Prostate gland (tissue), 2 donors: ENCODE measurements at regions not wholly inside any gene's neighbourhood (a gene's known extent, or its start where the extent isn't known, plus 50 kb on each side); places are given as distances from the start of the nearest gene placed in this dataset.
"Not testable (repeated sequence)": the region's sequence is repeated elsewhere in the genome, so short reads cannot be mapped to it uniquely, and the experiment has no call there.

Experiments used
- DNase-seq: peaks from one replicate; pipeline ENCODE4 v3.0.0-alpha.2; 2019; ENCODE audit warnings: low spot score
- H3K27ac ChIP-seq, 2 donors: fragments of 200-600 bp; sonication (generic); 2 replicates each; pipeline ENCODE4 v1.5.1; 2017 to 2019
- H3K27me3 ChIP-seq: fragments of 200-600 bp; sonication (generic); replicated peaks from 2 replicates; pipeline ENCODE4 v1.5.1; 2019; ENCODE audit not compliant: insufficient read depth
- H3K36me3 ChIP-seq, 2 donors: fragments of 200-600 bp; sonication (generic); 1 replicate in 1 of 2; 2 replicates in 1 of 2; pipeline versions ENCODE4 v1.5.1 to v1.8.1; 2017 to 2019
- H3K4me1 ChIP-seq: fragments of 200-600 bp; sonication (generic); replicated peaks from 2 replicates; pipeline ENCODE4 v1.5.1; 2019
- H3K4me3 ChIP-seq, 2 donors: fragments of 200-600 bp; sonication (generic); 2 replicates each; pipeline ENCODE4 v1.5.1; 2017 to 2019
- H3K9me3 ChIP-seq: fragments of 200-600 bp; sonication (generic); 2 replicates; pipeline ENCODE4 v1.5.1; 2017
- WGBS: methylation state at CpG from one replicate; pipeline ENCODE4 v1.1.5; 2018; 5-methylcytosine and 5-hydroxymethylcytosine counted together
- intact Hi-C: fragments of 100-400 bp; cut with DNase I; formaldehyde crosslinking; loops from one replicate; pipeline ENCODE4 v1.14.2; 2022
- TF ChIP-seq, protein P1 (sequence below), 4 experiments: fragments of 200-600 bp in 2 of 4; fragments of 450-650 bp in 2 of 4; sonication (generic) in 2 of 4; IDR thresholded peaks; 1 replicate in 3 of 4; 2 replicates in 1 of 4; pipeline ENCODE4 v1.5.1; 2016 to 2019; ENCODE audit warnings: antibody characterized with exemption in 4 of 4, mild to moderate bottlenecking in 2 of 4, moderate library complexity in 2 of 4

DNA sequence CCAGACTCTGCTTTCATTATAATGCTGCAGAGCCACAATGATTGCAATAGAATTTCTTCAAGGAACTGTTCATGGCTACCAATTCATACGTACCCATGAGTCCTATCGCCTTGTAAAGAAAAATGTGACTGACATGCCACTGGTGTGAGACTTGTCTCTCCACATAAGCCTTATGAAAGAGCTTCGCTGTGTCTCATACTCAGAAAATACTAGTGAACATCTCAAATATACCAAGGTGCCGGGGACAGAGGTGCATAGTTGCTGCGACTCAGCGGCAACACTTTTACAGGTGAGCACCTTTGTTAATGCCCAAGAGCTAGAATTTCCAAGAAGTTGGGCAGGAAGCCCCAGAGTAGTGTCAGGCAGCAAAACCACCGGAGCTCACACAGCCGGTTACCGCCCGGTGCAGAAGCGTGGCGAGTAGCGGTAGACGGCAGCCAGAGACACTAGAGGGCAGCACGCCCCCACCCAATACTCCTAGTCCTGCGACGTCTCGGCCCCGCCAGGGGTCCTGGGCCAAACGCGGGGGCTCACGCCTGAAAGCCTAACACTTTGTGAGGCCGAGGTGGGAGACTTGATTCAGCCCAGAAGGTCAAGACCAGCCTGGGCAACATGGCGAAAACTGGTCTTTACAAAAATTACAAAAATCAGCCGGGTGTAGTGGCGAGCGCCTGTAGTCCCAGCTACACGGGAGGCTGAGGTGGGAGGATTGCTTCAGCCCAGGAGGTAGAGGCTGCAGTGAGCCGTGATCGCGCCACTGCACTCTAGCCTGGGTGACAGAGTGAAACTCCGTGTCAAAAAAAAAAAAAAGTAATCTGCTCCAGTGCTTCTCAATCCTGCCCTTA is 50.5 kb upstream of the CCL21 start:
- DNase-seq, result peak; percentile 33
- H3K4me3 ChIP-seq, result not testable (repeated sequence)
- 41% methylated on average over 27 of the region's 32 CpGs for WGBS

More for the DNA sequence above, 50.5 kb upstream of the CCL21 start:
- H3K9me3 ChIP-seq, H3K36me3 ChIP-seq, H3K27me3 ChIP-seq, H3K27ac ChIP-seq, H3K4me1 ChIP-seq, intact Hi-C loops: not testable (repeated sequence)
- TF ChIP-seq, protein P1, sequence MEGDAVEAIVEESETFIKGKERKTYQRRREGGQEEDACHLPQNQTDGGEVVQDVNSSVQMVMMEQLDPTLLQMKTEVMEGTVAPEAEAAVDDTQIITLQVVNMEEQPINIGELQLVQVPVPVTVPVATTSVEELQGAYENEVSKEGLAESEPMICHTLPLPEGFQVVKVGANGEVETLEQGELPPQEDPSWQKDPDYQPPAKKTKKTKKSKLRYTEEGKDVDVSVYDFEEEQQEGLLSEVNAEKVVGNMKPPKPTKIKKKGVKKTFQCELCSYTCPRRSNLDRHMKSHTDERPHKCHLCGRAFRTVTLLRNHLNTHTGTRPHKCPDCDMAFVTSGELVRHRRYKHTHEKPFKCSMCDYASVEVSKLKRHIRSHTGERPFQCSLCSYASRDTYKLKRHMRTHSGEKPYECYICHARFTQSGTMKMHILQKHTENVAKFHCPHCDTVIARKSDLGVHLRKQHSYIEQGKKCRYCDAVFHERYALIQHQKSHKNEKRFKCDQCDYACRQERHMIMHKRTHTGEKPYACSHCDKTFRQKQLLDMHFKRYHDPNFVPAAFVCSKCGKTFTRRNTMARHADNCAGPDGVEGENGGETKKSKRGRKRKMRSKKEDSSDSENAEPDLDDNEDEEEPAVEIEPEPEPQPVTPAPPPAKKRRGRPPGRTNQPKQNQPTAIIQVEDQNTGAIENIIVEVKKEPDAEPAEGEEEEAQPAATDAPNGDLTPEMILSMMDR (IDR thresholded peaks at IDR 0.05), result peak in 3 of 4 experiments; percentile 26 to 69 (median 48)
